ENCODE measurements at regions not wholly inside any gene's neighbourhood (a gene's known extent, or its start where the extent isn't known, plus 50 kb on each side); places are given as distances from the start of the nearest gene placed in this dataset.

GRCh38 chr6:63442870-63443269 lies 123.1 kb upstream of the LGSN start:
- H3K4me2 ChIP-seq = no peak overlapping the region
- no peaks in the 10 kb centered on the region for H3K36me3 ChIP-seq (replicated peaks; ENCODE audit: insufficient read depth, low read depth)
- H3K9me2 ChIP-seq (replicated peaks; ENCODE audit: insufficient read depth) = no peaks in the 10 kb centered on the region
- H3K4me1 ChIP-seq (ENCODE audit: insufficient read depth) = no peaks in the 10 kb centered on the region
- H3K4me3 ChIP-seq = no peak overlapping the region
- no peak for TF ChIP-seq EZH2phosphoT487 (IDR thresholded peaks at IDR 0.05; ENCODE audit: low read depth, severe bottlenecking, unreplicated experiment)
- no peak for TF ChIP-seq CTCF (IDR thresholded peaks at IDR 0.05; ENCODE audit: poor library complexity)
- no peak for DNase-seq (ENCODE audit: low spot score)
- no peaks in the 10 kb centered on the region for H3K79me2 ChIP-seq
- no peaks in the 10 kb centered on the region for H3K9me3 ChIP-seq (ENCODE audit: low read depth)
- H3K27ac ChIP-seq = no peak overlapping the region
- WGBS (ENCODE audit: low lambda C conversion rate, missing lambda C conversion rate) = 98% methylated on average over 20 of the region's 20 CpGs
- H4K20me1 ChIP-seq (ENCODE audit: insufficient read depth, poor library complexity, severe bottlenecking) = no peaks in the 10 kb centered on the region
- no peaks in the 10 kb centered on the region for H3K27me3 ChIP-seq
- no peak overlapping the region for H2AFZ ChIP-seq

DNA sequence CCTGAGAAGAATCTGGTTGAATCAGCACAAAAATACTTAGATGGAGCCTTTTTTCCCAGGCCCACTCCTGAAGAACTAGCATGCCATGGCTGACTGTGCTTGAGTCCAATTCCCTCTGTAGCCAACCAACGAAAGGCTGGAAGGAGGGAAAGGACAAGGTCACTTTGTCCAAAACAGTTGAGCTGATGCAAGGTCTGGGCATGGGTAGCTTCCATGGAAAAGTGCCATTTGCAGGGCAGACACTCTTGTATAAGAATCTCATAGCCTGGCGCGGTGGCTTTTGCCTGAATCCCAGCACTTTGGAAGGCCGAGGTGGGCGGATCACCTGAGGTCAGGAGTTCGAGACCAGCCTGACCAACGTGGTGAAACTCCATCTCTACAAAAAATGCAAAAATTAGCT lies 125.0 kb upstream of the LGSN start:
- Histone ChIP-seq H3K4me1 (ENCODE audit: insufficient read depth) (no peaks in the 10 kb centered on the region), H4K20me1 (ENCODE audit: insufficient read depth, poor library complexity, severe bottlenecking) (no peaks in the 10 kb centered on the region), H3K79me2 (no peaks in the 10 kb centered on the region), H3K9me2 (replicated peaks; ENCODE audit: insufficient read depth) (no peaks in the 10 kb centered on the region), H3K4me3 (no peak overlapping the region), H3K9me3 (ENCODE audit: low read depth) (no peaks in the 10 kb centered on the region), H2AFZ (no peak overlapping the region), H3K27ac (no peak overlapping the region), H3K36me3 (replicated peaks; ENCODE audit: insufficient read depth, low read depth) (no peaks in the 10 kb centered on the region), H3K27me3 (no peaks in the 10 kb centered on the region), H3K4me2 (no peak overlapping the region)
- DNase-seq (ENCODE audit: low spot score) = no peak
- no peak for TF ChIP-seq EZH2phosphoT487 (IDR thresholded peaks at IDR 0.05; ENCODE audit: low read depth, severe bottlenecking, unreplicated experiment)
- no peak for TF ChIP-seq CTCF (IDR thresholded peaks at IDR 0.05; ENCODE audit: poor library complexity)
- no peak for TF ChIP-seq EZH2 (IDR thresholded peaks at IDR 0.05; ENCODE audit: borderline replicate concordance)
- 93% methylated on average over 7 of the region's 7 CpGs for WGBS (ENCODE audit: low lambda C conversion rate, missing lambda C conversion rate)

DNA sequence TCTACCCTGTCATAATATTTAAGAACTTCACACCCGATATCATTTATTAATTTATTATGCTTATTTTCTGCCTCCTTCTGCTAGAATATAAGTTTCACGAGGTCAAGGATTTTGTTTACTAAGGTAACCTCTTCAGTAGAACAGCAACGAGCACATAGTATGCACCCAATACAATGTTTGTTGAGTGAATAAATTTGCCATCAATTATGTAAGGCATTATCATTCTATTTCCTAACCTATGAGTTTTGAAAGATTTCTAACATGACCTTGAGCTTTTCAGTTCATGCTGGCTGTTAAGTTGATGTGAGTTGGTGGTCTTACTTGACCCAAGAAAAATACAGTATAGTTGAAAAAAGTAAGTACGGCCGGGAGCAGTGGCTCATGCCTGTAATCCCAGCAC lies 125.9 kb upstream of the LOC128125822 start:
- 86% methylated on average over 5 of the region's 5 CpGs for WGBS (ENCODE audit: low lambda C conversion rate, missing lambda C conversion rate)

DNA sequence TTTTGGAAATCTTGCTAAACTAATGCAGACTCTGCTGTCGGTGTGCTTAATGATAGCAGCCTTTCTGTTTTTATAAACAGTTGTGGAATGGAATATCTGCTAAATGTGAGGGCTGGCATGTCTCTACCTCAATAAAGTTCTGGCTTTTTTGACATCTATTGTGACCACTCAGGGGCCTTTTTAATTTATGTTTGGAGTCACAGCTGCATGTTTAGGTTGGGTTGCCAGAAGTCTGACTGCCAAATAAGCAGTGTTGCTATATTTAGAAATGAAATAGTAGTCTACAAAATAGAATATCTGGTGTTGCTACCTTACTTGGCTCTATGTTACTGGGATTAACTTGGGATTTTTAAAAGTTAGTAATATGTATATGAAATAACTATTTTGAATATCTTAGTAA lies 125.1 kb upstream of the LOC128125822 start:
- no peaks in the 10 kb centered on the region for H3K36me3 ChIP-seq (replicated peaks; ENCODE audit: insufficient read depth, low read depth)
- H3K9me3 ChIP-seq (ENCODE audit: low read depth) = no peaks in the 10 kb centered on the region
- H3K27ac ChIP-seq = no peak overlapping the region
- no peak overlapping the region for H2AFZ ChIP-seq
- no peak overlapping the region for H3K4me2 ChIP-seq
- no peaks in the 10 kb centered on the region for H3K9me2 ChIP-seq (replicated peaks; ENCODE audit: insufficient read depth)
- no peak overlapping the region for H3K4me3 ChIP-seq
- H4K20me1 ChIP-seq (ENCODE audit: insufficient read depth, poor library complexity, severe bottlenecking) = no peaks in the 10 kb centered on the region
- TF ChIP-seq CTCF (IDR thresholded peaks at IDR 0.05; ENCODE audit: poor library complexity) (no peak), EZH2phosphoT487 (IDR thresholded peaks at IDR 0.05; ENCODE audit: low read depth, severe bottlenecking, unreplicated experiment) (no peak)
- no peak for DNase-seq (ENCODE audit: low spot score)
- H3K27me3 ChIP-seq = no peaks in the 10 kb centered on the region
- no peaks in the 10 kb centered on the region for H3K4me1 ChIP-seq (ENCODE audit: insufficient read depth)
- 58% methylated on average over 1 of the region's 1 CpG for WGBS (ENCODE audit: low lambda C conversion rate, missing lambda C conversion rate)
- H3K79me2 ChIP-seq = no peaks in the 10 kb centered on the region

More for the DNA sequence above, 125.9 kb upstream of the LOC128125822 start:
- H3K79me2 ChIP-seq = no peaks in the 10 kb centered on the region
- H3K4me3 ChIP-seq = no peak overlapping the region
- DNase-seq (ENCODE audit: low spot score) = no peak
- no peaks in the 10 kb centered on the region for H3K27me3 ChIP-seq
- no peak for TF ChIP-seq EZH2phosphoT487 (IDR thresholded peaks at IDR 0.05; ENCODE audit: low read depth, severe bottlenecking, unreplicated experiment)
- no peak for TF ChIP-seq EZH2 (IDR thresholded peaks at IDR 0.05; ENCODE audit: borderline replicate concordance)
- no peak overlapping the region for H3K4me2 ChIP-seq
- H4K20me1 ChIP-seq (ENCODE audit: insufficient read depth, poor library complexity, severe bottlenecking) = no peaks in the 10 kb centered on the region
- no peaks in the 10 kb centered on the region for H3K9me2 ChIP-seq (replicated peaks; ENCODE audit: insufficient read depth)
- H3K36me3 ChIP-seq (replicated peaks; ENCODE audit: insufficient read depth, low read depth) = no peaks in the 10 kb centered on the region
- H3K9me3 ChIP-seq (ENCODE audit: low read depth) = no peaks in the 10 kb centered on the region
- H3K27ac ChIP-seq = no peak overlapping the region
- H3K4me1 ChIP-seq (ENCODE audit: insufficient read depth) = no peaks in the 10 kb centered on the region
- no peak overlapping the region for H2AFZ ChIP-seq

Data from hepatocyte (in vitro differentiated cells).